GM21576 (cell line): ENCODE measurements at regions not wholly inside any gene's neighbourhood (a gene's known extent, or its start where the extent isn't known, plus 50 kb on each side); places are given as distances from the start of the nearest gene placed in this dataset.

Experiments used
- ATAC-seq: cut with Tn5 transposase; IDR thresholded peaks from one replicate; pipeline ENCODE4 v1.9.1; 2021; ENCODE audit warnings: mild to moderate bottlenecking, moderate library complexity; ENCODE audit not compliant: unreplicated experiment

DNA sequence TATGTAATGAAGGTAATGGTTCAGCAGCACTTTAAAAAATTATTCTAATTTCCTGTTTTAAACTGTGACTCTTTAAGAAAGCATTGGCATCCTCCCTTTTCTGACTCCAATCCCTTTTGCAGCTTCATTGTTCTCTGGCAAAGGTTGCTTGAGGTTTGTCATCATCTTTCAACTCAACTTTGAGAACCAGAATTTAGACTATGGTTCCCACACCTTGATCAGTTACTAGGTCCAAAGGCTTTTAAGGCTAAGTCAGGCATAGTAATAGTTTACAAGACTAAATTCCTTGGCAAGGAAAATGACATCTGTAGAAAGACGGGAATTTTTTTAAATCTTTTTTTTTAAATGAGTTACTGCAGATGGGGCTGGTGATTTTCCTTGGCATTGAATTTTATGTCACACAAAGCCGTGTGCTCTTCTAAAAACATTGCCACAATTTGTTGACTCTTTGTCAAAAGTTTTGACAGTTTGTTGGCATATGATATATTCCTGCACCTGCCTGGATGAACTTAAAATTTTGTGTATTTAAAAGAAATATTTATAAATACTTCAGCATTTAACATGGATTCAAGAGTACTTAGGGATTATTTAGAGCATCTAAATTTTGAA is 451.0 kb downstream of the MEIS1 start:
- no peak for ATAC-seq

DNA sequence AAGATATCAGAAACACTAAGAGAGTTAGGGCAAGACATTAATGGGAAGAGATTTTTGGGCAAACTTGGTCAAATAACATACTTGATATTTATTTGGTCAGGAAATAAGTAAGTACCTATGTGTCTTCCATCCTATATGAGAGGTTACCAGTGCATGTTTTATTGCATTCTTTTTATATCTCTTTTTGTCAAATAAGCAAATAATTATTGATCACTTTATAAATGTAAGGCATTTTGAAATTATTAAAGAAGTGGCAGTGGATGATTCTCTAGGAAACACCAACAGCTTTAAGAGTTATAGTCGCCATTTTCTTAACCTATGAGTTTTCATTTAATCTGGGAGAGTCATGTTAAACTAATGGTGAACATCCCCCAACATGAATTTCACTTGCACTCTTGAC is 453.3 kb downstream of the MEIS1 start:
- ATAC-seq = no peak

DNA sequence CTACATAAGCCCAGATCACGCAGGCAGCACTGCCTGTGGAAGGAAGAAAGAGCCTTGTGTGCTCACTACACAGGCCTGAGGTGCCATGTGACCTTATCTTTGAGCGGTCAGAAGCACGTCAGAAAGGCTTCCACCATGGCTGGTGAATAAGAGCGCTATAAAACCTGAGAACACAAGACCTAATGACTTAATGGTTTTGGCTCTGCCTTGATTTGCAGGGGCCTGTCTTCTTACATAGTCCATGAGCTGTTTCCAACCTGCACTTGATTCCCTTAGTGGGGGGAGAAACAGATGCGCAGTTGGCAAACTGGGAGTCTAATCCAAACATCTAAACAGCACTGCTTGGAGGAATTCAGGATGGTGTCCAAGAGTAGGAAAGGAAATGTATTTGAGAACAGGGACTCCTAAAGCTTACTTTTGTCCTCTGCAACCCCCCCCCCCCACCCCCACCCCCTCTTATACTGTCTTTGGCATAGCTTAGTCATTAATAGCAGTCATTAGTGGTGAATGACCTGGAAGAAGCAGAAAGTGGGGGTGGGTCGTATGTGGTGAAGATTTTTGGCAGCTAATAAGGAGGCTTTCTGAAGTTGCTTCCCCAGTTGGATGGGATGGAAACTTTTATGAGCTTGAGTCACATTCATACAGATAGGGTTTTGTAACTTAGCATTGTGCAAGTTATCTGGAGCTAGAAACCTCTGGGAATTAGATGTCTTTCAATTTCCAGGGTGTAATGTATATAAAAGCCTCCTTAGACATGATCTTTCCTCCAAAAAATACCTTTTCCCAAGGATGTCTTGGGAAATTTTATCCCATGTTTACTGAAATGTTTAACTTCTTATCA is 454.1 kb downstream of the MEIS1 start:
- ATAC-seq = no peak

DNA sequence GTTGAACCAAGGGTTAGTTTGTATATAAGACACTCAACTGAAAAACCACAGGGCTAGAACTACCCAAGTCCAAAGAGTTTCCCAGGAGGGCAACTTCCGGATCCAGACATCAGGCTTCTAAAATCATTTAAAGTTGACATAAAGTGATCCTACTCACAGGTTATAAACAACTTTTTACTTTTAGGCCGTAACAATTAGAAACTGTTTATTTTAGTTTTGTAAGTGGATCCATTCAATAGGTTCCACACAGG is 454.6 kb downstream of the MEIS1 start:
- no peak for ATAC-seq

DNA sequence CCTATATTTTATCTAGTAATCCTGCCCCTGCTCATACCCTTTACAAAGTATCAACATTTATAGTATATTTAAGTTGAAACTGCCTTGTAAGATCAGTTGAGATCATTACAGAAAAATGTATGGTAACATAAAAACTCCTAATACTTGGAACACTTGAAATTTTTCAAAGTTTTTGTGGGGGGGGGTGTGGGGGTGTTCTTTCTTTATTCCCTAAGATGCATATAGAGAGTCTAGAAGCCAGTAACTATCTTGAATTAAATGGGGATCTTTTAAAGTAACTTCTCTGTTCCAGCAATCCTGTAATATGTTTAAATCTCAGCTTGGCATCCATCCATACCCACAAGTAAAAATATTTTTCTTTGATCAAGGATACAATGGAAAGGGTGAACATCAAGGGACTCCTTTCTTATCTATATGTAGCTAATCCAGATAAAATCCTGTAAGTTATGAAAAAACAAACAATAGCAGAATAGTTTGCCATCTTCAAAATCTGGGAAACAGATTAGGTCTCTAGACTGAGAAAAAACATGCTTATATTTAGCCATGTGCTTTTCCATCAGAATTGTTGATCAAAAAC is 455.3 kb downstream of the MEIS1 start:
- ATAC-seq = no peak

DNA sequence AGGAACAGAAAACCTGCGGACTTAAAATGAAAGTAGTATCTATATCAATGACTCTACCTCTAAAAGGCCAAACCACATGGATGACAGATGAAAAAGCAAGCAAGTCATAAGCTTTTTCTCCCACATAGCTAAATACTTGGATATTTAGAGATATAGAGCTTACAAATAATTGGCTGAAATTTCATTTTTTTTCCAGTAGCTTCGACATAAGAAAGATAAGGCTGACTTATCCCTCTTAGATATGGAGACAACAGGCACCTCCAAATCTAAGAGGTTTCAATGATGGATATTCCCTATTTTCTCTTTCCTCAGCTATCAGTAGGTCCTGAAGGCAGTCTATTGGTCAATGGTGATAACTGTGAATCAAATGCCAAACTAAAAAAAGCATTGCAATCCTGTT is 460.3 kb downstream of the MEIS1 start:
- ATAC-seq = no peak

DNA sequence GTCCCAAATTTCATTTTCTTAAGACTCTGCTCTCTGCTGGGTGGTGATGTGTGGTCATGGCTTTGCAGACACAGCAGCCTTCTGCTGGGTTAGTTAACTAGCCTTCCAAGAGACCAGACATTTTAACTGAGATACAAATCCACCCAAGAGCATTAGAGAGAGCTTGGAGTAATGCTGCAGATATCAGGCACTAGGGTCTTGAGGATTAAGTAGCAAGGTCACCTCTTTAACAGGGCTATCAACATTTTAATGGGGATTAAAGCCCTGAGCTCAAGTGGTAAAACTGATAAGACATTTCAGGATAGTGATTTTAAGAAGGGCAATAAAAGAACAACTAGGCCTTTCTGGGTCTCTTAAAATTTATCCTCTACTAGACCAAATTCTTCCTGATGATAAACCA is 461.2 kb downstream of the MEIS1 start:
- ATAC-seq = no peak

DNA sequence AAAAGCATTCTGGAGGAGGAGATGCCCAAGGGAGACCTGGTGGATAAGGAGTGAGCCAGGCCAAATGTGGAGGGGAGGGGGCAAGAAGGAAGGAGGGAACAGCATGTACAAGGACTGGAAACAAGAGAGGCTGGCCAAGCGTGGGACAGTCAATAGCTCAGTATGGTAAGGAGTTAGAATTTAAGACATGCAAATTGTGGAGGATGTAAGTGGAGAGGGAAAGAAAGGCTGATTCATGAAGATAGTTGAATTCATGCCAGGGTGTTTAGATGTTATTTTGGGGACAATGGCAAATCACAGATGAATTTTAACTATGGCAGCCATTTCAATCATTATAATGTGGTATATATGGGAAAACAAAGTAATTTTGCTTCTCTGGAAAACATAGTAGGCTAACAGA is 462.3 kb downstream of the MEIS1 start:
- ATAC-seq = no peak

DNA sequence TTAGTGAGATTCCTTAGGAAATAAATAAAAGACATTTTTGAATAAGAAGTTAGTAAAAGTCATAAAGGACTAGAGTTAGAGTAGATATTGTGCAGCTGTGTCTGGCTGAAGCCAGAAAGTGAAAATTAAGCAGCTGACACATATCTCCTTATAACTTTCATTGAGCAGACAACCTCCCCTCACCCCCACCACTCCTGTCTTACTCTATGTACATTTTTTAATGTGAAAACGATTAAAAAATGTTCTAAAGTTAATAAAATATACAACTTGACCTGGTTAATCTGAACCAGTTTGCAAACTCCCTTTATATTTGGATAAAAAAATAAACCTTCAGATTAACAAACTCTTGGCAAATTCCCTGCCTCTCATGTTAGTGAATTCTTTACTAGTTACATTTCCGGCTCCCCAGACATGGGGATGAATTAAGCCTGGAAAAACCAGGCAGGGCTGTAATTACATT is 462.8 kb downstream of the MEIS1 start:
- no peak for ATAC-seq

DNA sequence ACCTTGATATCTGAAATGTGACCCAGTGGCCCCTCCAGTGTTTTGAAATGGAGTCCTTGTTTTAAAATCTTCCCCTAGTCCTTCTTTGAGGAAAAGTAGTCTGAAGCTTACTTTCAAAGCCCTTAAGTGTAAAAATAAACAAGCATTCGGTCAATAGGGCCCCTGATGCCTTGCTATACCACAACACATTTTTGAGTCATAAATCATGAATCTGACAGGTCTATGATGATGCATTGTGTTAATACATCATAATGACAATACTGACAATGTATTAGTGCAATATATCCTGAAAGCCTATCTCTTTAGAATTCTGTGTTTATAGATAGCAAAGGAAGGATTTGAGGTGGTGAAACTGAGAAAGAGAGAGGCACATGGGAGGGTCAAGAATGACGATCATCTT is 464.2 kb downstream of the MEIS1 start:
- no peak for ATAC-seq

DNA sequence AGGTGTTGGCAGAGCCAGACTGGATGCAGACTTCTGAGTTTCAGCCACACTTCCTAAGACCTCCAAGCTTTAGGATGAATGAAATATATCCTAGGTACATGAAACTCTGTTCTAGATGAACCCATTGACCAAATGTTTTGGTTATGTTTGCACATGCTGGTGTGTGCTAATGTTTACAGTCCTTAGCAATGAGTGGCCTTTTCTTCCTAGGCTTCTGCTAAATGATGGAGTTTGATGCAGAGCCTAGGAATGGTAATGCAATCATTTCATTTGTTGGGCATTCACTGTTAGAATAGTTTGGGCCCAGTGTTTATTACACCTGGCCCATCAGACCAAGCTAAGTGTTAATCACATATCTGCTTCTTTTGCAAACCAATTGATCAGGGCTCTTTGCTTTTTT is 464.7 kb downstream of the MEIS1 start:
- ATAC-seq = no peak

DNA sequence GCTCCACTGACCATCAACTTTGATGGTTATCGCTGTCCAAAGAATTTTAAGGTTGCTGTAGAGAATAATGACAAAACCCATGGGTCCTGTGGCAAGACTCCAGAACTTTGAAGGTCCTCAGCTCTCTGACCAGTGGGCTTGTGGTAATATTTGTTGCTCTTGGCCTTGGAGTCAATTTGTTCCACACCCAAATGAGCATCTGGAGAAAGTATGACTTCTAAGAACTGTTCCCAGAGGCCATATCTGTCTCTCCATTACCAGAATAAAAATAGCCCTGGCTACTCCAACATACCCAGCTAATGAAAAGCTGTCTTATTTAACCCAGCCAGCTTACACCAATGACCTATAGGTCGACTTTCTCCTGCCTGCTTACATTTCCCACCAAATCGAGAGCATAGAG is 466.4 kb downstream of the MEIS1 start:
- no peak for ATAC-seq

DNA sequence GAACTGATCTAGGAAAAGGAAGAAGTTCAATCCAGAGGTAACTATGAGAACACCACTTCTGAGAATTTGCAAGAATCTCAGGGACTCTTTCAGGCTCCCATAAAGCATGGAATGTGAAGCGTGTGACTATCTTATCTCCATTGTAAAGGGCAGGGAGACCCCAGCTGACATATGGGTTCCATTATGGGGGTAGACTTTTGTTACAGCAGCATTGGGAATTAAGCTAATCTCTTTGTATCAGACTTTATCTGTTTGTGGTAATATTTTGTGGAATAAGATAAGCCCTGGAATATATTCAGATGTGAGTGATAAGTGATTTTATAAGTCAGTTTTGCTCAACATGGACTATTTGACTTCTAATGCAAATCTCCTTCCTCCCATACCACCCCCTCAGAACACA is 468.3 kb downstream of the MEIS1 start:
- no peak for ATAC-seq

DNA sequence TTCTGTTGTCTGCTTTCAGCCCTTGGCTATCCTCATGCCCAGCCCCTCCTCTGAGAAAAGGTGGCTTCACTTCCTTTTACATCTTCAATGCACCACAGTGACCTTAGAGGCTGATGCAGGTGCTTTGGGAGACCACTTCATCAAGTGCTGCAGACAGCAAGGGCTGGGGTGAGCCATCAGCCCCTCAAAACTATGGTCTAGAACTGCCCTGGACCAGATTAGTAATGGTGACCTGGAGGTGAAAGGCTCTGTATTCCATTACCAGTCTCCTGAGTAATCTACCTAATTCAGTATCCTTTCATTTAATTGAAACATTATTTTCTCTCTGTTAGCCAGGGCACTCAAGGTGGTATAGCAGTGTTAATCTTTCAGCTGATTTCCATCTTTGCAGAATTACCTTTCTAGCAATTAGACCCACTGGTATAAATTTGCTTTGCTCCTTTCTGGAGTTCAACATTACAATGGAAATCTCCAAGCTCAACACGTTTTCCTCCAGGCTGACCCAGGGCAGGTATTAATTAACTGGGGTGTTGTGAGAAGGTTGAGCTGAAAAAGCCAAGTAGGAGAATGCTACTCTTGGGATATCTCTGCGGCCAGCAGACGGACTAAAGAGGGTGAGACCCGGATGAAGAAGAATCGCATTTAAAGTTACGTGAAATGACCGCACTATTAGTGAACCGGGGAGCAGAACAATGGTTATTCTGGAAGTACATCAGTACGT is 469.0 kb downstream of the MEIS1 start:
- no peak for ATAC-seq

DNA sequence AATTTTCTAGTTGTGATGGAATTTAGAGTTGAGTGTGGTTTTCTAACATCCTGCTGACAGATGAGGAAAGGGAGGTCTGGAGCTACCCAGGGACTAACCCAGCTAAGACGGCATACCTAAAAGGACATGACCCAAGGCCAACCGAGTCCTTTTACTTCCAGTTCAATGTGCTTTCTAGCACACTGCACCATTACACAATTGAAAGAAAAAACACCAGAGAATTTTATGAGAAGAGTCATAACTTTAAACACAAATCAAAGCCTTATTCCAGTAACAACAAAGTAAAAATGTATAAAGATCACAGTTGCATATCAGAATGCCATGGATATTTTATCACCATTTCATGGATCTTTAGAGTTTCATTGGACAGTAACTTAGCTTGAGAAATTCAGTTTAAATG is 480.3 kb downstream of the MEIS1 start:
- no peak for ATAC-seq

DNA sequence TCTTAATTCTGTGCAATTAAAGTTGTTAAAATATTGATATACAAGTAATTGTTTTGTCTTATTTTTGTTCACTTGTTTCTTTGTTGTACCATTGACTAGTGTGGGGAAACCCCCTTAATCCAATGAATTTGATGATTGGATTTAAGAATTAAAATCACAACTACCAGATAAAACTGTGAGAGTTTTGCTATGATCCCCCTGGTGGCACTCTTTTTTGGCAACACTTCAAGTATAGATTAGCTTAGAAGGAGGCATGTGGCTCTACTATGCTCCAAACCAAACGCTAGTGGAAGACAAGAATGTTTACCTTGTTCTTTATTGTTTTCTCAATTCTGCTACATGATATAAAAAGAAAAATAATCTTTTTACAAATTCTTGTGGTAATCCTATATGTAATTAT is 477.8 kb upstream of the ETAA1 start:
- no peak for ATAC-seq

DNA sequence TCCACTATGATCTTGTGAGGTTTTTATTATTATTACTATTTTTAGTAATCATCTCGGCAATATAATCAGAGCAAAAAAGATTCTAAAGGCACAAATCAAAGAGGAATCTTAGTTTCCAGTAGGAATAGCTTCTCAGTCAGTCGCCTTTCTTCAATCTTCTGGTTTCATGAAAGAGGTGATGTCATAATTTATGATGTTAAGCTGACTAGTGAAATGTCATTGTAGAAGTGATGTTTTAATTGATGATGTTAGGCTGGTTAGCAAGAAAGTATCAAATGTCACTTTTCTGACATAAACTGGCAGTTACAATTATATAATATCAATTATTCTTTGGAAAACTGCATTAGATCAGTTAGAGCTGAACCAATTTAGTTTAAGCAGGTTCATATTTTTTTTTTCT is 476.7 kb upstream of the ETAA1 start:
- ATAC-seq = no peak

DNA sequence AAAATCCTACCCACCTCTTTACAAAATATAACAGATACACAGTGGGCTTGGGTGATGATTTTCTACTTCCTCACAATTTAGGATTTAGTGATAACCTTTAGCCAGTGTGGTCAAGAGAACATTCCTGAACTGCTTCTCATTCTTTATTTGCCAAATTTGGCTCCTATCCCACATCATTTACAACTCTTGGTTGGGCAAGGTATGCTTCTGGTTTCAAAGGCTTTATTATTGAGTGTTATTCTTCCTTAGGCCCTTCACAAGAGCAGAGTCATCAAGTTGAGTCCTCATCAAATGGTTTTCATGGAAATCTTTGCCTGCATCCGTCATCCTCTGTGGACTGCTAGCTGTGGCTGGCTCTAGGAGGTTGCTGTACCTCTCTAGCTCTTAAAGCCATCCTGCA is 472.0 kb upstream of the ETAA1 start:
- ATAC-seq = no peak

DNA sequence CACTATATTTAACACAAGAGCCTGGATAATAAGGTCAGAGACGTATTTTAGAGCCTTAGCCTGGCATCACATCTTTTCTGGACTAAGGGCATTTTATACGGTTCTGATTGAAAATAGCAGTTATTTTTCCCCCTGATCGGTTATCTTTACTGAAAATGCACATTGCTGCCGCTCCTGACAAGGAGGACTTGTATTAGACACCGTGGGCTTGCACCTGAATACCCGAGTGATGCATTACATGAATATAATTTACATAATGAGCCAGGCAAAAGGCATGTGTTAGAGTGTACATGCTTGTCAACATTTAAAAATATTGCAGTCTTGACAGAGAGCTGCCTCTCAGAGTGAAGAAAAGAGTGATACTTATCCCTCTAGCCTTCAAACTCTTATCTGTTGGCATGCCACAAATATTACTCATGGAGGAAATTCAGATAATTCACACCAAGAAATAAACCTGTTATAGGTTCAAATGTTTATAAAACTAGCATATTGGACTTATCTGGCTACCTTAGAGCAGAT is 470.5 kb upstream of the ETAA1 start:
- ATAC-seq = no peak

DNA sequence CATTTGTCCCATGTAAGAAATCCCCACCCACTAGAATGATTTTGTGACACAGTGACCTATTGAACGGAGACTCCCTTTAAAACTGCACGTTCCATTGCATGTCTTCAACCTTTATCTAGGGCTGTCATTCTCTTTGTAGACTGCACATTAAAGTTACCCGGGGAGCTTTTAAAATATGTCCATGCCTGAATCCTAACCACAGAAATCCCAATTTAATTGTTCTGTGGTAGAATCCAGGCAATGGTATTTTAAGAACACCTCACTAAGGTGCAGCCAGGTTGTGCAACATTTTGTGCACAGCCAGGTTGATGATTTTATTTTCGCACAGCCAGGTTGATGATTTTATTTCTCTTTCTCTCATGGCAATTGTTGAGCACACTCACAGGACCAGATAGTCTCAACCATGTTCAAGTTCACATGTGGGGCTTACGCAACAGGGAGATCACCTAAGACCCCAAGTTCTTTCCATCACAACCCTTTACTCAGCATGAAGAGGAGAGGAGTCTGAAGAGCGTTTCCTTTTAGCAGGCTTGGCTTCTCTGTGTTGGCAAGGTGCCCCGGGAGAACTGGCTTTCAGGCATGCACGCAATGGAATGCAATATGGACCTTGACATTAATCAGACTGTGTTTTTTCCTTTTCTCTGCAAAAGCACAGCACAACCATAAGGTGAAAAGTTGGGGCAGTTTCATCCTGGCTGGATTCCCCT is 467.3 kb upstream of the ETAA1 start:
- no peak for ATAC-seq
